ENCODE measurements at regions not wholly inside any gene's neighbourhood (a gene's known extent, or its start where the extent isn't known, plus 50 kb on each side); places are given as distances from the start of the nearest gene placed in this dataset.
"Not testable (repeated sequence)": the region's sequence is repeated elsewhere in the genome, so short reads cannot be mapped to it uniquely, and the experiment has no call there.

DNA sequence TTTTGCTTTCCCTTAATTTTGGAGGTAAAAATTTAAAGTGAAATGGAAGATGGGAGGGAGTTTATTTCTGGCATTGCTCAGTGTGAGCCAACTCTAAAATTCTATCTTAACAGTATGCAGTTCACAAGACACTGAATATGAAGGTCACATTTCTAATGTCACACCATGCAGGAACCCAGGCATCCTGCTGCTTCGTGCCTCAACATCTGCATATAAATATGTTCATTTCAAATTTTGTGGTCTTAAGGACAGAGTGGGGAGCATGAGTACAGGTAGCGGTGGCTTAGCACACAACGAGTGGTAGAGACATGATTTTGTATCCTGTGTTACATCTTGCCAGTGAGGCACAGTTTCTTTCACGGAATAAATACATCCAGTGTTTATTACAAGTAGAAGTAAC, 102.4 kb downstream of the ARL4C start:
- DNase-seq (ENCODE audit: low read depth, low spot score): no peak
- no peaks in the 10 kb centered on the region for H3K4me1 ChIP-seq (ENCODE audit: control insufficient read depth, insufficient read depth, low read length)
- H3K9me3 ChIP-seq (ENCODE audit: control insufficient read depth, insufficient read depth, low read length): no peaks in the 10 kb centered on the region
- no peaks in the 10 kb centered on the region for H3K27me3 ChIP-seq (ENCODE audit: control insufficient read depth, insufficient read depth, low read length)
- no peaks in the 10 kb centered on the region for H3K36me3 ChIP-seq (ENCODE audit: control insufficient read depth, insufficient read depth, low read length)
- H3K4me3 ChIP-seq (ENCODE audit: low read length): no peak overlapping the region
- no peak overlapping the region for H3K27ac ChIP-seq (ENCODE audit: low read length)
- no CpG with 5 or more reads among the region's 4 CpGs for WGBS (ENCODE audit: insufficient coverage, insufficient read length)

- Histone ChIP-seq H3K9me3 (ENCODE audit: control insufficient read depth, insufficient read depth, low read length) (no peaks in the 10 kb centered on the region), H3K4me1 (ENCODE audit: control insufficient read depth, insufficient read depth, low read length) (no peaks in the 10 kb centered on the region), H3K36me3 (ENCODE audit: control insufficient read depth, insufficient read depth, low read length) (no peaks in the 10 kb centered on the region), H3K27ac (ENCODE audit: low read length) (no peak overlapping the region), H3K4me3 (ENCODE audit: low read length) (no peak overlapping the region), H3K27me3 (ENCODE audit: control insufficient read depth, insufficient read depth, low read length) (no peaks in the 10 kb centered on the region)
- WGBS (ENCODE audit: insufficient coverage, insufficient read length): no CpG with 5 or more reads among the region's 3 CpGs
- no peak for DNase-seq (ENCODE audit: low read depth, low spot score)
Measured at GRCh38 chr2:234393354-234393753, 103.5 kb downstream of the ARL4C start.

- H3K27ac ChIP-seq (ENCODE audit: low read length): no peak overlapping the region
- no peak overlapping the region for H3K4me3 ChIP-seq (ENCODE audit: low read length)
- H3K4me1 ChIP-seq (ENCODE audit: control insufficient read depth, insufficient read depth, low read length): no peaks in the 10 kb centered on the region
- no CpG with 5 or more reads among the region's 4 CpGs for WGBS (ENCODE audit: insufficient coverage, insufficient read length)
- H3K9me3 ChIP-seq (ENCODE audit: control insufficient read depth, insufficient read depth, low read length): no peaks in the 10 kb centered on the region
- DNase-seq (ENCODE audit: low read depth, low spot score): no peak
- no peaks in the 10 kb centered on the region for H3K27me3 ChIP-seq (ENCODE audit: control insufficient read depth, insufficient read depth, low read length)
- H3K36me3 ChIP-seq (ENCODE audit: control insufficient read depth, insufficient read depth, low read length): peaks cover 2% of the 10 kb centered on the region; the same call in 1 of the 2 replicates
Measured at GRCh38 chr2:234392041-234392615, 104.8 kb downstream of the ARL4C start.

- DNase-seq (ENCODE audit: low read depth, low spot score): no peak
- no CpG with 5 or more reads among the region's 3 CpGs for WGBS (ENCODE audit: insufficient coverage, insufficient read length)
- Histone ChIP-seq H3K36me3 (ENCODE audit: control insufficient read depth, insufficient read depth, low read length) (peaks cover 2% of the 10 kb centered on the region; the same call in 1 of the 2 replicates), H3K9me3 (ENCODE audit: control insufficient read depth, insufficient read depth, low read length) (no peaks in the 10 kb centered on the region), H3K4me3 (ENCODE audit: low read length) (no peak overlapping the region), H3K27me3 (ENCODE audit: control insufficient read depth, insufficient read depth, low read length) (no peaks in the 10 kb centered on the region), H3K27ac (ENCODE audit: low read length) (no peak overlapping the region), H3K4me1 (ENCODE audit: control insufficient read depth, insufficient read depth, low read length) (no peaks in the 10 kb centered on the region)
Measured at GRCh38 chr2:234391625-234392024, 105.3 kb downstream of the ARL4C start.

DNA sequence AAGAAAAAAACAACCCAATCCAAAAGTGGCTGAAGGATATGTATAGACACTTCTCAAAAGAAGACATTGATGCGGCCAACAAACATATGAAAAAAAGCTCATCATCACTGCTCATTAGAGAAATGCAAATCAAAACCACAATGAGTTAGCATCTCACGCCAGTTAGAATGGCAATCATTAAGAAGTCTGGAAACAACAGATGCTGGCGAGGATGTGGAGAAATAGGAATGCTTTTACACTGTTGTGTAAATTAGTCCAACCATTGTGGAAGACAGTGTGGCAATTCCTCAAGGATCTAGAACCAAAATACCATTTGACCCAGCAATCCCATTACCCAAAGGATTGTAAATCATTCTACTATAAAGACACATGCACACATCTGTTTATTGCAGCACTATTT, 107.2 kb downstream of the ARL4C start:
- not testable (repeated sequence) for H3K4me1 ChIP-seq (ENCODE audit: control insufficient read depth, insufficient read depth, low read length); DNase-seq (ENCODE audit: low read depth, low spot score); H3K36me3 ChIP-seq (ENCODE audit: control insufficient read depth, insufficient read depth, low read length); H3K4me3 ChIP-seq (ENCODE audit: low read length); H3K27ac ChIP-seq (ENCODE audit: low read length); H3K9me3 ChIP-seq (ENCODE audit: control insufficient read depth, insufficient read depth, low read length); H3K27me3 ChIP-seq (ENCODE audit: control insufficient read depth, insufficient read depth, low read length)
- WGBS (ENCODE audit: insufficient coverage, insufficient read length): no CpG with 5 or more reads among the region's 3 CpGs

DNA sequence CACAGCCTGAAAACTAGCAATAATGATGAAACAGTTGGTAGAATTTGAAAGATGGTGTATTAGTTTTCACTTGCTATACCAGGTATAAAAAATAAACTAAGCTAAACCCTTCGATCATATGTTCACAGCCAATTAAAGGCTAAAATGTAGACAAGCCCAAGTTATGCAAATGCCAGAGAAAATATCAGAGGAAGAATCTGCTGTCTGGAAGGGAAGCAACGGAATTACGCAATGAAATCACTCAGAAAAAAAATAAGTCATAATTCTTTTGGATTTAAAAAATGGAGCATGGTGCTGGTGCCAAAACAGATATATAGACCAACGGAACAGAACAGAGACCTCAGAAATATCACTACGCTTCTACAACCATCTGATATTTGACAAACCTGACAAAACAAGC, 108.3 kb downstream of the ARL4C start:
- no peaks in the 10 kb centered on the region for H3K9me3 ChIP-seq (ENCODE audit: control insufficient read depth, insufficient read depth, low read length)
- no peak overlapping the region for H3K27ac ChIP-seq (ENCODE audit: low read length)
- H3K27me3 ChIP-seq (ENCODE audit: control insufficient read depth, insufficient read depth, low read length): no peaks in the 10 kb centered on the region
- H3K4me3 ChIP-seq (ENCODE audit: low read length): no peak overlapping the region
- no peak for DNase-seq (ENCODE audit: low read depth, low spot score)
- WGBS (ENCODE audit: insufficient coverage, insufficient read length): no CpG with 5 or more reads among the region's 5 CpGs
- H3K4me1 ChIP-seq (ENCODE audit: control insufficient read depth, insufficient read depth, low read length): no peaks in the 10 kb centered on the region
- H3K36me3 ChIP-seq (ENCODE audit: control insufficient read depth, insufficient read depth, low read length): peaks cover 2% of the 10 kb centered on the region; the same call in 1 of the 2 replicates

DNA sequence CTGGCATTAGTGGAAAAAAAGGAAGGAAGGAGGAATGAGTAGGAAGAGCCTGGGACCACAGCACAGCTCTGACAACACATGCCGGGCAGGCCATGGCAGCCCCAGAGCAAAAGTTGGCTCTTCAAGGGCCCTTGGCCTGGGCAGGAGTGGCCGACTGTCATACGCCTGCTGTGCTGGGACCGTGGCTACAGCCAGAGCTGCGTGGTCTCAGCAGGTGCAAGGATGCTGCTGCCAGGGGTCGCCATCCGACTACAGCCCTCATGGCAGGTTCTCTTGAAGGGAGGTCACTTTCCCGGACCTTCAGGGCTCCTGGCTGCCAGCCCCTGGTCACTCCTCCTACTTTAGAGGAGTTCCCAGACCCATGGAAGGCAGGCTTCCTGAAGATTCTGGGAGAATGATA, 109.9 kb downstream of the ARL4C start:
- Histone ChIP-seq H3K9me3 (ENCODE audit: control insufficient read depth, insufficient read depth, low read length) (no peaks in the 10 kb centered on the region), H3K4me3 (ENCODE audit: low read length) (no peak overlapping the region), H3K36me3 (ENCODE audit: control insufficient read depth, insufficient read depth, low read length) (peaks cover 2% of the 10 kb centered on the region; the same call in 1 of the 2 replicates), H3K4me1 (ENCODE audit: control insufficient read depth, insufficient read depth, low read length) (no peaks in the 10 kb centered on the region), H3K27me3 (ENCODE audit: control insufficient read depth, insufficient read depth, low read length) (no peaks in the 10 kb centered on the region), H3K27ac (ENCODE audit: low read length) (no peak overlapping the region)
- no CpG with 5 or more reads among the region's 8 CpGs for WGBS (ENCODE audit: insufficient coverage, insufficient read length)
- no peak for DNase-seq (ENCODE audit: low read depth, low spot score)

GRCh38 chr2:234382131-234382530, 114.8 kb downstream of the ARL4C start:
- no peak overlapping the region for H3K27ac ChIP-seq (ENCODE audit: low read length)
- no peak overlapping the region for H3K4me3 ChIP-seq (ENCODE audit: low read length)
- no peaks in the 10 kb centered on the region for H3K27me3 ChIP-seq (ENCODE audit: control insufficient read depth, insufficient read depth, low read length)
- no peaks in the 10 kb centered on the region; the same call in 1 of the 2 replicates for H3K36me3 ChIP-seq (ENCODE audit: control insufficient read depth, insufficient read depth, low read length)
- no peaks in the 10 kb centered on the region for H3K4me1 ChIP-seq (ENCODE audit: control insufficient read depth, insufficient read depth, low read length)
- no peak for DNase-seq (ENCODE audit: low read depth, low spot score)
- no peaks in the 10 kb centered on the region for H3K9me3 ChIP-seq (ENCODE audit: control insufficient read depth, insufficient read depth, low read length)

DNA sequence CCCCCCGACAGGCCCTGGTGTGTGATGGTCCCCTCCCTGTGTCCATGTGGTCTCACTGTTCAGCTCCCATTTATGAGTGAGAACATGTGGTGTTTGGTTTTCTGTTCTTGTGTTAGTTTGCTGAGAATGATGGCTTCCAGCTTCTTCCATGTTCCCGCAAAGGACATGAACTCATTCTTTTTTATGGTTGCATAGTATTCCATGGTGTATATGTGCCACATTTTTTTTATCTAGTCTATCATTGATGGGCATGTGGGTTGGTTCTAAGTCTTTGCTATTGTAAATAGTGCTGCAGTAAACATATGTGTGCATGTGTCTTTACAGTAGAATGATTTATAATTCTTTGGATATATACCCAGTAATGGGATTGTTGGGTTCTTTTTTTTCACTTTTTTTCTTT, 117.9 kb downstream of the ARL4C start:
- not testable (repeated sequence) for H3K4me1 ChIP-seq (ENCODE audit: control insufficient read depth, insufficient read depth, low read length); H3K9me3 ChIP-seq (ENCODE audit: control insufficient read depth, insufficient read depth, low read length); H3K27me3 ChIP-seq (ENCODE audit: control insufficient read depth, insufficient read depth, low read length); H3K36me3 ChIP-seq (ENCODE audit: control insufficient read depth, insufficient read depth, low read length); DNase-seq (ENCODE audit: low read depth, low spot score); H3K27ac ChIP-seq (ENCODE audit: low read length); H3K4me3 ChIP-seq (ENCODE audit: low read length)
- no CpG with 5 or more reads among the region's 2 CpGs for WGBS (ENCODE audit: insufficient coverage, insufficient read length)

DNA sequence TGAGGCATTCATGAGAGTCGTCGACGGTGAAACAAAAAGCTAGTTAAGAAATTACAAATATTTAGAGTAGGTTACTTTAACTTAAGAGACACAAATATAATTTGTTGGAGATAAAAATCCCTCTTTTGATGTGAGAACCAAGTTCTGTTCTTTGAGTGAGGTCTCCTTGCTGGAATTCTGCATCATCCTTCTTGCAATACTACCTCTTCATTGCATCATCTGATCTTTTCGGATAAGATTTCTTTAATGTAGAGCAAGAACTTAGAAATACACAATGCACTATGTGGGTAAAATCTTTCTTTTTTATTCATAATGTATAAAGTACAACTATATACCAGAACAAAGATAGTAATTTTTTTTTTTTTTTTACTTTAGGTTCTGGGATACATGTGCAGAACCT, 118.4 kb downstream of the ARL4C start:
- Histone ChIP-seq H3K4me3 (ENCODE audit: low read length) (no peak overlapping the region), H3K27ac (ENCODE audit: low read length) (no peak overlapping the region), H3K9me3 (ENCODE audit: control insufficient read depth, insufficient read depth, low read length) (no peaks in the 10 kb centered on the region), H3K4me1 (ENCODE audit: control insufficient read depth, insufficient read depth, low read length) (no peaks in the 10 kb centered on the region), H3K36me3 (ENCODE audit: control insufficient read depth, insufficient read depth, low read length) (no peaks in the 10 kb centered on the region), H3K27me3 (ENCODE audit: control insufficient read depth, insufficient read depth, low read length) (no peaks in the 10 kb centered on the region)
- DNase-seq (ENCODE audit: low read depth, low spot score): no peak
- WGBS (ENCODE audit: insufficient coverage, insufficient read length): no CpG with 5 or more reads among the region's 4 CpGs

- Histone ChIP-seq H3K4me3 (ENCODE audit: low read length) (no peak overlapping the region), H3K36me3 (ENCODE audit: control insufficient read depth, insufficient read depth, low read length) (no peaks in the 10 kb centered on the region), H3K27me3 (ENCODE audit: control insufficient read depth, insufficient read depth, low read length) (no peaks in the 10 kb centered on the region), H3K4me1 (ENCODE audit: control insufficient read depth, insufficient read depth, low read length) (no peaks in the 10 kb centered on the region), H3K9me3 (ENCODE audit: control insufficient read depth, insufficient read depth, low read length) (no peaks in the 10 kb centered on the region), H3K27ac (ENCODE audit: low read length) (no peak overlapping the region)
- WGBS (ENCODE audit: insufficient coverage, insufficient read length): no CpG with 5 or more reads among the region's 12 CpGs
- no peak for DNase-seq (ENCODE audit: low read depth, low spot score)
Measured at GRCh38 chr2:234377761-234378391, 119.0 kb downstream of the ARL4C start.

Data from iPS DF 6.9 (cell line).